Right kidney (tissue), 1 donor: ENCODE measurements at regions not wholly inside any gene's neighbourhood (a gene's known extent, or its start where the extent isn't known, plus 50 kb on each side); places are given as distances from the start of the nearest gene placed in this dataset.

Experiments used
- DNase-seq: peaks from one replicate; pipeline ENCODE4 v3.0.0-alpha.2; 2016

- DNase-seq = no peak
These were observed 365.3 kb upstream of the MAP3K7 start for GRCh38 chr6:90952176-90952575.

GRCh38 chr6:90948540-90948939 is 361.7 kb upstream of the MAP3K7 start:
- no peak for DNase-seq

- DNase-seq = no peak
These were observed 360.6 kb upstream of the MAP3K7 start for GRCh38 chr6:90947184-90948064.

- no peak for DNase-seq
These were observed 355.0 kb upstream of the MAP3K7 start for GRCh38 chr6:90941885-90942284.

- no peak for DNase-seq
These were observed 354.1 kb upstream of the MAP3K7 start for GRCh38 chr6:90940812-90941481.

- no peak for DNase-seq
These were observed 353.0 kb upstream of the MAP3K7 start for GRCh38 chr6:90939906-90940305.

GRCh38 chr6:90938122-90938521 is 351.2 kb upstream of the MAP3K7 start:
- no peak for DNase-seq

- no peak for DNase-seq
These were observed 349.4 kb upstream of the MAP3K7 start for GRCh38 chr6:90936286-90936685.

- DNase-seq = no peak
These were observed 348.1 kb upstream of the MAP3K7 start for GRCh38 chr6:90934966-90935365.

GRCh38 chr6:90934081-90934480 is 347.2 kb upstream of the MAP3K7 start:
- DNase-seq = no peak

- no peak for DNase-seq
These were observed 345.5 kb upstream of the MAP3K7 start for GRCh38 chr6:90932351-90932750.

- no peak for DNase-seq
These were observed 341.2 kb upstream of the MAP3K7 start for GRCh38 chr6:90928051-90928450.

GRCh38 chr6:90925726-90926125 is 338.9 kb upstream of the MAP3K7 start:
- no peak for DNase-seq

- no peak for DNase-seq
These were observed 335.5 kb upstream of the MAP3K7 start for GRCh38 chr6:90922325-90922724.

- no peak for DNase-seq
These were observed 331.5 kb upstream of the MAP3K7 start for GRCh38 chr6:90918361-90918760.

- no peak for DNase-seq
These were observed 330.5 kb upstream of the MAP3K7 start for GRCh38 chr6:90917376-90917775.

GRCh38 chr6:90916968-90917367 is 330.1 kb upstream of the MAP3K7 start:
- DNase-seq = no peak

- DNase-seq = no peak
These were observed 328.5 kb upstream of the MAP3K7 start for GRCh38 chr6:90915224-90915915.

GRCh38 chr6:90914312-90914711 is 327.4 kb upstream of the MAP3K7 start:
- DNase-seq = no peak

- DNase-seq = no peak
These were observed 326.5 kb upstream of the MAP3K7 start for GRCh38 chr6:90913266-90913960.

GRCh38 chr6:90911642-90912041 is 324.8 kb upstream of the MAP3K7 start:
- DNase-seq = no peak

GRCh38 chr6:90910893-90911292 is 324.0 kb upstream of the MAP3K7 start:
- no peak for DNase-seq
